Muscle of arm (tissue), 1 donor: ENCODE measurements at regions not wholly inside any gene's neighbourhood (a gene's known extent, or its start where the extent isn't known, plus 50 kb on each side); places are given as distances from the start of the nearest gene placed in this dataset.
"Not testable (repeated sequence)": the region's sequence is repeated elsewhere in the genome, so short reads cannot be mapped to it uniquely, and the experiment has no call there.

ENCODE experiments used
- DNase-seq: peaks from one replicate; pipeline ENCODE4 v3.0.0-alpha.2; 2013

GRCh38 chr19:31445406-31445805 lies 96.2 kb upstream of the TSHZ3 start:
- no peak for DNase-seq

- peak; percentile 61 for DNase-seq
Observed at GRCh38 chr19:31448221-31448657, 99.0 kb upstream of the TSHZ3 start.

- DNase-seq = no peak
Observed at GRCh38 chr19:31449379-31449778, 100.1 kb upstream of the TSHZ3 start.

- no peak for DNase-seq
Observed at GRCh38 chr19:31450696-31451095, 101.5 kb upstream of the TSHZ3 start.

- DNase-seq = no peak
Observed at GRCh38 chr19:31451686-31452330, 102.6 kb upstream of the TSHZ3 start.

GRCh38 chr19:31459430-31459829 lies 110.2 kb upstream of the TSHZ3 start:
- no peak for DNase-seq

GRCh38 chr19:31461814-31462539 lies 112.7 kb upstream of the TSHZ3 start:
- DNase-seq = no peak

GRCh38 chr19:31470229-31470939 lies 121.1 kb upstream of the TSHZ3 start:
- DNase-seq = no peak

- DNase-seq = no peak
Observed at GRCh38 chr19:31470952-31471351, 121.7 kb upstream of the TSHZ3 start.

GRCh38 chr19:31478241-31478640 lies 129.0 kb upstream of the TSHZ3 start:
- DNase-seq = no peak

- no peak for DNase-seq
Observed at GRCh38 chr19:31483226-31483857, 134.1 kb upstream of the TSHZ3 start.

GRCh38 chr19:31484858-31485410 lies 135.7 kb upstream of the TSHZ3 start:
- not testable (repeated sequence) for DNase-seq

- DNase-seq = no peak
Observed at GRCh38 chr19:31485472-31485871, 136.2 kb upstream of the TSHZ3 start.

GRCh38 chr19:31491242-31491641 lies 142.0 kb upstream of the TSHZ3 start:
- no peak for DNase-seq

GRCh38 chr19:31492050-31492449 lies 142.8 kb upstream of the TSHZ3 start:
- no peak for DNase-seq

GRCh38 chr19:31496076-31496475 lies 146.8 kb upstream of the TSHZ3 start:
- no peak for DNase-seq

GRCh38 chr19:31497709-31498108 lies 148.5 kb upstream of the TSHZ3 start:
- no peak for DNase-seq

- DNase-seq = no peak
Observed at GRCh38 chr19:31498781-31499180, 149.5 kb upstream of the TSHZ3 start.

- DNase-seq = no peak
Observed at GRCh38 chr19:31499281-31500196, 150.3 kb upstream of the TSHZ3 start.

- no peak for DNase-seq
Observed at GRCh38 chr19:31500197-31500830, 151.1 kb upstream of the TSHZ3 start.
